HG02840 (cell line): ENCODE measurements at regions not wholly inside any gene's neighbourhood (a gene's known extent, or its start where the extent isn't known, plus 50 kb on each side); places are given as distances from the start of the nearest gene placed in this dataset.

Source experiments
- ATAC-seq: cut with Tn5 transposase; IDR thresholded peaks from one replicate; pipeline ENCODE4 v1.9.1; 2021; ENCODE audit warnings: mild to moderate bottlenecking, moderate library complexity, moderate number of reproducible peaks; ENCODE audit not compliant: unreplicated experiment, low FRiP score

- no peak for ATAC-seq
Measured at GRCh38 chr5:133746834-133747233, 134.5 kb upstream of the FSTL4 start.

- ATAC-seq, result no peak
Measured at GRCh38 chr5:133744960-133745308, 132.6 kb upstream of the FSTL4 start.

- no peak for ATAC-seq
Measured at GRCh38 chr5:133744051-133744959, 132.0 kb upstream of the FSTL4 start.

- no peak for ATAC-seq
Measured at GRCh38 chr5:133742431-133742988, 130.2 kb upstream of the FSTL4 start.

- no peak for ATAC-seq
Measured at GRCh38 chr5:133741818-133742355, 129.5 kb upstream of the FSTL4 start.

- ATAC-seq, result no peak
Measured at GRCh38 chr5:133741396-133741795, 129.1 kb upstream of the FSTL4 start.

- no peak for ATAC-seq
Measured at GRCh38 chr5:133739181-133739780, 126.9 kb upstream of the FSTL4 start.

GRCh38 chr5:133738271-133738670, 125.9 kb upstream of the FSTL4 start:
- no peak for ATAC-seq

- ATAC-seq, result no peak
Measured at GRCh38 chr5:133736512-133736911, 124.2 kb upstream of the FSTL4 start.

- no peak for ATAC-seq
Measured at GRCh38 chr5:133735346-133735745, 123.0 kb upstream of the FSTL4 start.

- no peak for ATAC-seq
Measured at GRCh38 chr5:133734916-133735315, 122.6 kb upstream of the FSTL4 start.

GRCh38 chr5:133732536-133732935, 120.2 kb upstream of the FSTL4 start:
- ATAC-seq, result no peak

GRCh38 chr5:133731951-133732350, 119.6 kb upstream of the FSTL4 start:
- ATAC-seq, result no peak

- ATAC-seq, result no peak
Measured at GRCh38 chr5:133730866-133731265, 118.5 kb upstream of the FSTL4 start.

- no peak for ATAC-seq
Measured at GRCh38 chr5:133730346-133730745, 118.0 kb upstream of the FSTL4 start.

- ATAC-seq, result no peak
Measured at GRCh38 chr5:133729800-133730199, 117.5 kb upstream of the FSTL4 start.

GRCh38 chr5:133728475-133728874, 116.1 kb upstream of the FSTL4 start:
- ATAC-seq, result no peak

- no peak for ATAC-seq
Measured at GRCh38 chr5:133727636-133728035, 115.3 kb upstream of the FSTL4 start.

- ATAC-seq, result no peak
Measured at GRCh38 chr5:133723651-133724366, 111.5 kb upstream of the FSTL4 start.

GRCh38 chr5:133723126-133723525, 110.8 kb upstream of the FSTL4 start:
- no peak for ATAC-seq

GRCh38 chr5:133721365-133721764, 109.0 kb upstream of the FSTL4 start:
- no peak for ATAC-seq
